Right lobe of liver (tissue), 6 donors: ENCODE measurements at regions not wholly inside any gene's neighbourhood (a gene's known extent, or its start where the extent isn't known, plus 50 kb on each side); places are given as distances from the start of the nearest gene placed in this dataset.
A peak's percentile ranks its signal among the peaks of the same experiment; 100 is the strongest.

Experiments used
- ATAC-seq, 4 donors: fragments of 200-7000 bp; cut with Tn5 transposase; one replicate each; pipeline ENCODE4 v1.9.1; 2020; ENCODE audit warnings: mild to moderate bottlenecking in 4 of 4, moderate library complexity in 4 of 4
- DNase-seq, 3 donors: peaks; one replicate each; pipeline ENCODE4 v3.0.0-alpha.2; 2020
- H3K27ac ChIP-seq, 3 donors: fragments of 200-600 bp; one replicate each; pipeline ENCODE4 v1.8.0; 2022
- H3K27me3 ChIP-seq, 2 donors: fragments of 200-600 bp; one replicate each; pipeline ENCODE4 v1.8.0; 2022
- H3K36me3 ChIP-seq, 4 donors: fragments of 200-600 bp; sonication (generic) in 1 of 4; one replicate each; pipeline versions ENCODE4 v1.5.1 to v1.8.0; 2017 to 2022; ENCODE audit warnings: control low read depth in 1 of 4
- H3K4me1 ChIP-seq, 4 donors: fragments of 200-600 bp; sonication (generic) in 1 of 4; one replicate each; pipeline versions ENCODE4 v1.5.1 to v1.8.0; 2017 to 2022; ENCODE audit warnings: control low read depth in 1 of 4
- H3K4me3 ChIP-seq, 3 donors: fragments of 200-600 bp; one replicate each; pipeline ENCODE4 v1.8.0; 2022
- H3K9me3 ChIP-seq, 4 donors: fragments of 200-600 bp; sonication (generic) in 1 of 4; one replicate each; pipeline versions ENCODE4 v1.5.1 to v1.8.0; 2017 to 2022; ENCODE audit warnings: control low read depth in 1 of 4
- POLR2A ChIP-seq: fragments of 450-650 bp; IDR thresholded peaks from one replicate; pipeline ENCODE4 v1.6.1; 2017; ENCODE audit warnings: antibody characterized with exemption, mild to moderate bottlenecking
- WGBS: methylation state at CpG from one replicate; pipeline ENCODE4 v1.1.6; 2018; ENCODE audit warnings: low coverage, low lambda C conversion rate; ENCODE audit not compliant: insufficient coverage; ENCODE audit errors: missing lambda C conversion rate; 5-methylcytosine and 5-hydroxymethylcytosine counted together
- intact Hi-C, 2 donors: fragments of 100-400 bp; cut with DNase I; formaldehyde crosslinking; loops; one replicate each; pipeline versions ENCODE4 v1.11.2 to v1.14.1; 2022
- TF ChIP-seq, protein P1 (sequence below), 4 donors: fragments of 200-600 bp in 3 of 4; fragments of 450-650 bp in 1 of 4; IDR thresholded peaks; one replicate each; pipeline versions ENCODE4 v1.5.1 to v1.8.0; 2016 to 2022; ENCODE audit warnings: antibody characterized with exemption in 4 of 4, mild to moderate bottlenecking in 2 of 4
- donor health status: DM: no; HTN: yes; CAD: no.
- donor health status: DM: no; HTN: no; CAD: no.
- donor health status: DM: no; HTN: no; CAD: no.
- donor health status: DM: no; HTN: yes; CAD: no.
- donor health status: DM: no; HTN: yes; CAD: no.

DNA sequence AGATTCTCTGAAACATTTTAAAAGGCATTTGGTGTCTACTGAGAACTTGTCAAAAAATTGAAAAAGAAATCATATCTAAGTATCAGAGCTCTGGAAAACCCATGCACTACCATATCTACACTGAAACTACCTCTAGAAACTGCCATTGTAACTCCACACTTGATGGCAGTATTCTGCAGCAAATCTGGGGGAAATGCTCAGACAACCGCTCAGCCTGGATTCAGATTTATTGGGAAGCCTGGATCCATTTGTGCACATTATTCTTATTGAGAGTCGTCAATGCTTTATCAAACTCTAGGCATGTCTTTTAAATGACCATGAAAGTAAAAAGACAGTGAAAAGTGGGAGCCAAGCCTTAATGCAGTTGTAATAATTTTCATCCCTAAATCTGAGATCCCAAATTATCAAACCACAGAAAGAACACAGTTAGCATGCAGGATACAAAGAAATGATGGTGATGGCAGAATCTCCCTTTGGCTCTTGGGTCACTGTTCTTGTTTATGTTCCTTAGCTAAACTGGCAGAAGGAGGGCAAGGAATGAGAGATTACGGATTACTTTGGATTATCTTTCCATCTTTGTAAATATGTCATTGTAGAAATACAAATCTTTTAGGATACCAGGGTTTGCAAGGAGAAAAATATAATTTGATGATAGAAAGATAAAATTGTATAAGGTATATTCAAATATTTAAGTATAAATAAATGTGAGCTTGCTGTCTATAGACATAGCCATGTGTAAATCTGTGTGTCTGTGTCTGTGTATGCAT, 512.1 kb upstream of the SYT4 start:
- H3K4me1 ChIP-seq, result no peaks in the 10 kb centered on the region
- DNase-seq (no peak), ATAC-seq (peak in 1 of 4 donors; percentile 42)
- H3K27me3 ChIP-seq, result no peaks in the 10 kb centered on the region
- H3K9me3 ChIP-seq, result no peaks in the 10 kb centered on the region
- TF ChIP-seq, protein P1, sequence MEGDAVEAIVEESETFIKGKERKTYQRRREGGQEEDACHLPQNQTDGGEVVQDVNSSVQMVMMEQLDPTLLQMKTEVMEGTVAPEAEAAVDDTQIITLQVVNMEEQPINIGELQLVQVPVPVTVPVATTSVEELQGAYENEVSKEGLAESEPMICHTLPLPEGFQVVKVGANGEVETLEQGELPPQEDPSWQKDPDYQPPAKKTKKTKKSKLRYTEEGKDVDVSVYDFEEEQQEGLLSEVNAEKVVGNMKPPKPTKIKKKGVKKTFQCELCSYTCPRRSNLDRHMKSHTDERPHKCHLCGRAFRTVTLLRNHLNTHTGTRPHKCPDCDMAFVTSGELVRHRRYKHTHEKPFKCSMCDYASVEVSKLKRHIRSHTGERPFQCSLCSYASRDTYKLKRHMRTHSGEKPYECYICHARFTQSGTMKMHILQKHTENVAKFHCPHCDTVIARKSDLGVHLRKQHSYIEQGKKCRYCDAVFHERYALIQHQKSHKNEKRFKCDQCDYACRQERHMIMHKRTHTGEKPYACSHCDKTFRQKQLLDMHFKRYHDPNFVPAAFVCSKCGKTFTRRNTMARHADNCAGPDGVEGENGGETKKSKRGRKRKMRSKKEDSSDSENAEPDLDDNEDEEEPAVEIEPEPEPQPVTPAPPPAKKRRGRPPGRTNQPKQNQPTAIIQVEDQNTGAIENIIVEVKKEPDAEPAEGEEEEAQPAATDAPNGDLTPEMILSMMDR (IDR thresholded peaks at IDR 0.05), result peak in 1 of 4 donors; percentile 34
- TF ChIP-seq POLR2A, result no peak
- 33% methylated on average over 3 of the region's 3 CpGs for WGBS
- no peak overlapping the region for H3K27ac ChIP-seq
- H3K36me3 ChIP-seq, result no peaks in the 10 kb centered on the region
- intact Hi-C loops, result no loop called here
- H3K4me3 ChIP-seq, result no peak overlapping the region

DNA sequence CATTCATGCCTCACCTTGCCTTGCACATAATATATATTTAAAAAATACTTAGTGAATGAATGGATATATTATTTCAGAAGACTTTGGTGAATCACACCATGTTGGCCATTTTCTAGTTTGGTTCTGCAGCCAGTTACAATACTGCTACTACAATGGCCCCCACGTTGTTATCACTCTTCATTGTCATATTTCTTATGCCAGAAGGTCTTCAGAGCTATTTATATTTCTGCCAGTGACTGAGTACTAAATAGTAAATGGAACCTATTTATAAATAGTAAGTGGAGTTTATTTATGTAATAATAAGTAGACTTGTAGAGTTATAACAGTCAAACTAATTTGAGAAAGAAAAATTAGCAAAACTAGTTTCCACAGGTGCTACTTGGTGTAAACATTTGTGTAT, 516.6 kb upstream of the SYT4 start:
- WGBS, result 7% methylated on average over 1 of the region's 1 CpG
- H3K36me3 ChIP-seq, result no peaks in the 10 kb centered on the region

DNA sequence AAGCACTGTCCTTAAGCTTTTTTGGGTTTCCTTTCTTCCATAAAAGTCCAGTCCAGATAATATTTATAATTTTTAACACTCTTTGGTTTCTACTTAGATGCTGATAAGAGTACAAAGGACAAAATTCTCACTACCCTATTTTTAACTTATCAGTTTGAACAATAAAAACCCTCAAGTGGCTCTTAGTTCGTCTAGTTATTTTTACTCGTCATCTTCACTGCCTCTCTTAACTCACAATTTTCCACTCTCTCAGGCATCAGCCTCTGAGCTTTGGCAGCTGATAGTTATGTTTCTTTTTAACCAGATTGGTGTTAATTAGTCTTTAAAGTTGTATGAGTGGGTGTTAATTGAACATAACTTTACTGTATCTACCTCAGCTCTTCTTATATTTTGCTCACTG, 517.1 kb upstream of the SYT4 start:
- H3K27me3 ChIP-seq, result no peaks in the 10 kb centered on the region
- no peak for DNase-seq
- H3K27ac ChIP-seq, result no peak overlapping the region
- no peaks in the 10 kb centered on the region for H3K36me3 ChIP-seq
- H3K4me3 ChIP-seq, result no peak overlapping the region
- intact Hi-C loops, result no loop called here
- TF ChIP-seq POLR2A, result no peak
- TF ChIP-seq, protein P1 (IDR thresholded peaks at IDR 0.05), result no peak
- no peaks in the 10 kb centered on the region for H3K4me1 ChIP-seq
- no peak for ATAC-seq
- 19% methylated on average over 2 of the region's 2 CpGs for WGBS
- H3K9me3 ChIP-seq, result no peaks in the 10 kb centered on the region

More for the DNA sequence above, 516.6 kb upstream of the SYT4 start:
- no peak for DNase-seq
- H3K27me3 ChIP-seq, result no peaks in the 10 kb centered on the region
- intact Hi-C loops, result no loop called here
- H3K4me1 ChIP-seq, result no peaks in the 10 kb centered on the region
- H3K4me3 ChIP-seq, result no peak overlapping the region
- TF ChIP-seq, protein P1 (IDR thresholded peaks at IDR 0.05), result no peak
- TF ChIP-seq POLR2A, result no peak
- no peaks in the 10 kb centered on the region for H3K9me3 ChIP-seq
- no peak for ATAC-seq
- H3K27ac ChIP-seq, result no peak overlapping the region

GRCh38 chr18:43797347-43797746, 520.1 kb upstream of the SYT4 start:
- DNase-seq (no peak), ATAC-seq (no peak)
- WGBS, result 90% methylated on average over 1 of the region's 1 CpG
- Histone ChIP-seq H3K27ac (no peak overlapping the region), H3K4me1 (no peaks in the 10 kb centered on the region), H3K27me3 (no peaks in the 10 kb centered on the region), H3K4me3 (no peak overlapping the region), H3K9me3 (no peaks in the 10 kb centered on the region), H3K36me3 (no peaks in the 10 kb centered on the region)
- intact Hi-C loops, result no loop called here
- TF ChIP-seq, protein P1 (IDR thresholded peaks at IDR 0.05), result no peak
